Stimulated activated CD8-positive, alpha-beta memory T cell treated with anti-CD3 and anti-CD28 coated beads, Interleukin-7, amount 100 ng/mL, for 1 hour (primary cell): ENCODE measurements at regions not wholly inside any gene's neighbourhood (a gene's known extent, or its start where the extent isn't known, plus 50 kb on each side); places are given as distances from the start of the nearest gene placed in this dataset.

Source experiments
- DNase-seq, 2 donors: peaks; one replicate each; pipeline ENCODE4 v3.0.0-alpha.2; 2020; ENCODE audit warnings: low read depth in 2 of 2

- no peak for DNase-seq
Measured at GRCh38 chr3:150069154-150069527, 98.4 kb upstream of the PFN2 start.

DNA sequence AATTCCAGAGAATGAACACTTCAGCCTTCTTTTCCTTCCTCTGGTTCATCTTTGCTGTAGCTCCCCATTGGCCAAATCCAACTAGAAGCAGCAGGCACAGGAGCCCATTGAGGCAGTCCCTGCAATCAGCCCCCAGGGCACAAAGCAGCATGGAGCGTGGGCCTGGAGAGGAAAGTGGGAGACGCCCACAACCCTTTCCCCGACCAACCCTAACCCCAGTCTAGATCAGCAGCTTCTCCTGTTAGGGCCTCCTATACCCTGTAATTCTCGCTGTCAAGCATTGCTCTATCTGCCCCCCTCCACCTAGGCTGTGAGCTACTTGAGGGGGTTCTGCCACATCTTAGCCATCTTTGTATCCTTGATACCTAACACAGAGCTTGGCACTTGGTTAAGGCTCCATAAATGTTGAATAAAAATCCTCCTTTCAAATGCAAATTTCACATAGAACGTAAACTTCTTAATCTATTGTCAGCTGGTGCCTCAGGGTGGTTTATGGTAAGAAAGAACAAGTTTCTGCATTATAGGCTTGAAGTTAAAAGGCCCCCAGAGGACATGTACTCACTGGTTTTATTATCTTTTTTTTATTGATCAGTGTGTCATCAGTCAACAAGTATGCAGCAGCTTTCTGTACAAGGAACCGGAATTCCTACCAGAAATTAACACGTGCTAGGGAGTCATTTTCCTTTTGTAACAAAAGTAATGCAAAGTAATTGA, 97.9 kb upstream of the PFN2 start:
- no peak for DNase-seq

GRCh38 chr3:150067561-150067960, 96.9 kb upstream of the PFN2 start:
- no peak for DNase-seq

DNA sequence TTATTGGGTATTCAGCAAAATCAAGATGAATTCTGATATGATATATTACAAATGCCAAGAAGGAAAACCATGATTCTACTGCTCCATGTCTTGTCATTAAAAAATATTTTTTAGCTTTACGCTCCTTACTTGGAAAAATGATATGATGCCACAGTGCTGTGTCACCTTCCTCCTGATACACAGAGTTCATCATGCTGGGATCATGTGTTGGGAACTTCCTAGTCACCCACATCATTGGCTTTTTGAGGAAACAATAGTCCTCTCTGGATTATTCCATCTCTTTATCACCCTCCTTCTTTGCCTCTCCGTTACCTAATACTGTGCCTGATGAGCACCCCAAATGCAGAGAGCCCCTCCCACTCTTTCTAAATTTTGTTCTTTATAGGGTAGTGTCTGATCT, 94.3 kb upstream of the PFN2 start:
- no peak for DNase-seq

DNA sequence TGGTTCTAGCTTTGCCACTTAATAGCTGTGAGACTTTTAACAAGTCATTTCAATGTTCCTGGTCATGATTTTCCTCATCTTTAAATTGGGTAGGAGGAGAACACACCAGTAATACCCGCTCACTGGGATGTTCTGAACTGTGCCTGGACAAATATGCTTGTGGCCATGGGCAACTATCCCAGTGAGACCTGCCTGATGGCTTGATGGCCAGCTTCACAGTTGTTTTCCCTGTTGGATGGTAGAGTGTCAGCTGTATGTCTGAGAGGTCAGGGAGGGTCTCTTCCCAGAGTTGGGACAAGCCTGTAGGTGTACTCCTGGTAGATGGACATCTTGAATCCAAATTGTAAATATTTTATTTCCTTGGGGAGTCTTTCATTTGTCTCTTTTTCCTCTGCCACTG, 92.5 kb upstream of the PFN2 start:
- DNase-seq, result no peak

GRCh38 chr3:150062492-150062891, 91.8 kb upstream of the PFN2 start:
- no peak for DNase-seq

- no peak for DNase-seq
Measured at GRCh38 chr3:150061288-150062024, 90.8 kb upstream of the PFN2 start.

DNA sequence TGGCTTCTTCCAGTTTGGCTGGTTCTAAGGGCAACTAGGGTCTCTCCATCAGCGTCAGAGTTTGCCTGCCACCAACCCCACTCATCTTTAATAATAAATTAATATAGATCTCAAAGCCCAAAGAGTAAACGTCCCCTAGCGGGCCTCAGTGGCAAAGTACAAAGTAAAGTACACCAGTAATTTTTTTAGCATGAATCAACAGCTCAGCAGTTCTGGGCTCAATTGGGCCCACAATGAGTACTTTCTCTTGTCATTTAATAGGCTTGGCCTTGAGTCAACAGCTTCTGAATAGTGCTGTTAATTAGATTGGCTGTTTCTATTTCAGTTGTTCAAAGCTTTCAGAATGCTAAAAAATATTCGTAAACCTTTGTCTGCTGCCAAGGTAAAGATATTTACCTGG, 89.0 kb upstream of the PFN2 start:
- DNase-seq, result no peak

DNA sequence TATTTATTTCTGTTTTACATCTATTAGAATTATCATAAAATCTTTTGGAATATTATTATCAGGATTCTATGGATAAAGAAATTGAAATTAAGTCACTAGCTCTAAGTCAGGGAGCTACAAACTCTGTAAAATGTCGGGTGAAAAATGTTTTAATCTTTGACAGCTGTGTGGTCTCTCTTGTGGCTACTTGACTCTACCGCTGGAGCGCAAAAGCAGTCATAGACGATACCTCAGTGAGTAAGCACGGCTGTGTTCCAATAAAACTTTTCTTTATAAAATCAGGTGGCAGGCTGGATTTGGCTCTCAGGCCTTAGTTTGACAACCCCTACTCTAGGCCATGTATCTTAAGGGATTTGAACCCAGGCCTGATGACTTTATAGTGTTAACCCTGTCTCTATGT, 88.5 kb upstream of the PFN2 start:
- DNase-seq, result no peak

DNA sequence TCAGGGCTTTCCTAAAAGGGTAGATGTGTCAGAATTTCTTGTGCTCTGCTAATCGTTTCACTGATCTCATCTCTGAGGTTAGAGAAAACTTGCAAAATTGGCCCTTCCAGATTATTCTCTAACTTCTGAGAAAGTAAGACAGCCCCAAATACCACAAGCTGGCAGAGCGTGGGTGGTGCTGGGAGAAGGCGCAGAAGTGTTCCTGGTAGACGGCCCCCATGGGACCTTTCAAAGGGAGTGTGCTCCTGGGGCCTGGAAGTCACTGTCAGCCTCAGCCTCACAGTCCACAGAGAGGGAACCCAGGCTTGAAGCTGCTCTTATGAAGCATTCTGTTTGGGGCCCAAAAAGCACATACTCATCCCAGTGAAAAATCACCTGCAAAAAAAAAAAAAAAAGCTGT, 86.5 kb upstream of the PFN2 start:
- no peak for DNase-seq

DNA sequence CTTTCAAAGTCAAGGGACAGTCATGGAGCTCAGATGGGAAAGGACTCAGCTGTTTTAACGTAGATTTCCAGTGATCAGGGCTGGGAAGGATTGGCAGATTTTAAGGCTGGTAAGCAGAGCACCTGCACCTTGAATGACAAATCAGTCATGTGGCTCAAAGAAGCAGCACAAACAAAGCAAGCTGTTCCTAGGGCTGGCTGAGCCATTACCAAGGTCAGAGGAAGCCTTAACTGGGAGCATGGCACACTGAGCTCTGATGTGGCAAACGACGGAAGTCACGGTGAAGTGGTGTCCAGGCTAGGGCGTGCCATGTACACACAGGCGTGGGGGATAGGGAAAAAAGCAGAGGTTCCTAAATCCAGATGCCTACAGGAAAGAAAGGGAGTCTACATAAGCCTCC, 84.6 kb upstream of the PFN2 start:
- no peak for DNase-seq

DNA sequence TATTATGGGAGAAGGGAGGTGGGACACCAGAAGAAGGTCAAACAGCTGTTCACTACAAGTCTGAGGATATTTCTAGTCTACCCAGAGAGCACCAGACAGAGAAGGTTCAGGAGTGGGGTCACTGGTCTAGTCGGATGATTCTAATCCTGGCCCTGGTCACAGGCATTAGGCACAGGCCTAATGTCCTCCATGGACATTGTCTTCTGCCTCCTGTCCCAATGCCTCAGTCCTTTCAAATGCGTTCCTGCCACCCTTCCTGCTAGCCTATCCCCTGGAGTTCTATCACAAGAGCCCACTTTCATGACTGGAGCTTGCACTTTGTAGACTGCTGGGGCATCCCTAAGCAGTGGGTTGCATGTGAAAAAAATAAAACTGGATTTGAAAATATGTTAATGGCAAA, 83.9 kb upstream of the PFN2 start:
- no peak for DNase-seq

- no peak for DNase-seq
Measured at GRCh38 chr3:150050510-150050909, 79.8 kb upstream of the PFN2 start.

DNA sequence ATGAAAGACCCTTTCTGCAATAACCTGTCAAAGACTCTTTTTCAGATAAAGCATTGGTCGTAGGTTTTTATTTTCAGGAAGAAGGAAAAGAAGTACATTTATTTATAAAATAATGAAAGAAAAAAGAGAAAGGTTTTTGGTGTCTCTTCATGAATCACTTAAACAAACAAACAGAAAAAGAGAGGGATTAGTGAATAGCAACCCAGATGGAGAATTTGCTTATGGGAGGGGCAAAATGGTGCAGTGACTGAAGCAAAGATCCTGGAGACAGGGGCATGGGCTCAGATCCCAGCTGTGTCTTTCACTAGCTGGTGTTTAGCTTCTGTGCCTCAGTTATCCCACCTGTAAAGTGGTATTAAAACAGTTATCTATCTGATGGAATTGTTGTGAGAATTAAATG, 78.6 kb upstream of the PFN2 start:
- DNase-seq, result no peak

- no peak for DNase-seq
Measured at GRCh38 chr3:150041877-150042276, 71.2 kb upstream of the PFN2 start.

- no peak for DNase-seq
Measured at GRCh38 chr3:150040097-150040496, 69.4 kb upstream of the PFN2 start.

DNA sequence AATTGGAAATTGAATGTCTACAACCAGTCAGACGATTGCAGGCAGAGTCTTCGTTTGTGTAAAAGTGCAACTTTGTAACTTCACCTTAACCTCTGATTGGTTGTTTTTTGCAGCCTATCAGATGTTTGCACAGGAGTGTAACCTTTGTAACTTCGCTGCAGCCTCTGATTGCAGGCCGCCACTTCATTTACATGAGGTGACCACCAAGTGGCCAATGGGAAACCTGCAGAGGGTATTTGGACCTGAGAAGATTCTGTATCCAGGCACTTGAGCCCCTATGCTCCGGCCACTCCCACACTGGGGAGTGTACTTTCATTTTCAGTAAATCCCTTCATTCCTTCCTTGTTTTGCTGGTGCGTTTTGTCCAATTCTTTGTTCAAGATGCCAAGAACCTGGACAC, 68.1 kb upstream of the PFN2 start:
- no peak for DNase-seq

DNA sequence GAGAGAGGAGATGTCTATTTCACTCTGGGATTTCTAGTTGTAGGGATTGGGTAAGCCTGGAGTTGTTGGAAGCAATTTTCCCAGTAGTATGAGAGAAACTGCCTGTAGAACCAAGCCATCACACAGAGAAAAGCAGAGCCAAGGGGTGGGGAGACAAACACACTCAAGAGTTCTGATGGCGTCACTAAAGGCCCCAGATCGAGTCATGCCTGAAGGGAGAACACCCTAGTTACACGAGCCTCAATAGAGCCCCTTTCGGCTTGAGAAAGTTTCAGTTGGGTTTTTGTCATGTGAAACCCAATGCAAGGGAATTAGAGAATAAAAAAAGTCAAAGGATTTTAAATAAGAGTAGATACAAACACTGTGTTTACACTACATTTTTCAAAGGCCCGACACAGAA, 66.1 kb upstream of the PFN2 start:
- DNase-seq, result no peak

GRCh38 chr3:150035910-150036612, 65.4 kb upstream of the PFN2 start:
- no peak for DNase-seq

DNA sequence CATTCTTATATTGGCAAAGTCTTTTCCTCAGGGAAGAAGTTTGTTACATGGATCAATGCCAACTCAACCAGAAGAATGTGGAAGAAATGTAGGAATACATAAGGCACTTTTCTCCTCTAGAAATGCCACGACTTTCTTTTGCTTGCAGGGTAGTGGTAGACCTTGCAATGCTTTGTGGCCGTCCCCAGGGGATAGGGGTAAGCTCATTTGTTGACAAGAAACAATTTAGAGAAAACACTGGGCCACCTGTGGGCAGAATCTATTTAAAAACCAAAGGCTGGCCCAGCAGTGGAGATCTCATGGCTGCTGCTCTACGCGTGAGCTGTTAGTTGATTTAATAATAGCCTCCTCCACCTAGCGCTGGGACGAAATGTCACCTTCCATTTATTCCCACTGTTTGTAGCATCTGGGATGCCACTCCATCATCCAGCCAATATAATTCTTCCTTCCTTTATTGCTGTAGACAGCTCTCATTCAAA, 64.6 kb upstream of the PFN2 start:
- no peak for DNase-seq

GRCh38 chr3:150033721-150034120, 63.0 kb upstream of the PFN2 start:
- DNase-seq, result no peak

DNA sequence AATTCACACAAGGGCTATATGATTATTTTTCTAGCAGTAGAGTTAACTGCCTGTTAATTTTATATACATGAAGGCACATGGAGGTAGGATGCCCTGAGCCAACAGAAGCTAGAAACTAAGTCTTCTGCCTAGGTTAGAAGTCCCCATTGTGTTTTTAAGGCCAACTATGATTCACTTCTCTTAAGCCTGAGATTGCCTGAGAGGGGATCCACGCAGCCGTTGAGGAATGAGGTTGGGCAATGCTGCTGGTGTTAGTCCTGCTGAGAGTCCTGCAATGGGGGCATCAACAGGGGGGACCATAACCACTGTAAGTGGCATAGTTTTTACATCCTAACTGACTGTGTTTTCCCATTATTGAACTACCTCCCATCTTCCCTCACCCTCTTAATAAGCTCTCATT, 60.1 kb upstream of the PFN2 start:
- DNase-seq, result no peak

GRCh38 chr3:150023239-150023636, 52.5 kb upstream of the PFN2 start:
- no peak for DNase-seq
